SKM-1 (cell line): ENCODE measurements at regions not wholly inside any gene's neighbourhood (a gene's known extent, or its start where the extent isn't known, plus 50 kb on each side); places are given as distances from the start of the nearest gene placed in this dataset.
"Not testable (repeated sequence)": the region's sequence is repeated elsewhere in the genome, so short reads cannot be mapped to it uniquely, and the experiment has no call there.

Experiments used
- DNase-seq: peaks from one replicate; lab custom pipeline; 2025; ENCODE audit not compliant: unreplicated experiment; lab: John Stamatoyannopoulos, UW

DNA sequence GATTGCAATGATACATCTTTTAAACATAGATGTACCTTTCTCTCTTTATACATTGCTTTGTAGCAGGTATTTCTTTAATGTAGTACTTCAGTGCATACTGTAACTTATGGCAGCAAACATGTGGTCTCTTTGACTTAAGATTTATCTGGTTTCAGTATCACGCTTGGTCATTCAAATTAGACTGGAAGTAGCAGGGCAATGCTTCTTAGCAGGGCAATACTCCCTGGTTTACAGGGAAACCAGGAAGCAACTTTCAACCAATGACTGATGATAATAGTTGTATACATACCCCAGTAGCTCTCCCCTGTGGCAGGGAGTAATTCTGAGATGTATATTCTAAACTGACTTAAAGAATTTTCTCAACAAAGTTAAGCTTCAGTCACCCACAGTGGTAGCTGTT is 761.1 kb upstream of the CDH10 start:
- no peak for DNase-seq

DNA sequence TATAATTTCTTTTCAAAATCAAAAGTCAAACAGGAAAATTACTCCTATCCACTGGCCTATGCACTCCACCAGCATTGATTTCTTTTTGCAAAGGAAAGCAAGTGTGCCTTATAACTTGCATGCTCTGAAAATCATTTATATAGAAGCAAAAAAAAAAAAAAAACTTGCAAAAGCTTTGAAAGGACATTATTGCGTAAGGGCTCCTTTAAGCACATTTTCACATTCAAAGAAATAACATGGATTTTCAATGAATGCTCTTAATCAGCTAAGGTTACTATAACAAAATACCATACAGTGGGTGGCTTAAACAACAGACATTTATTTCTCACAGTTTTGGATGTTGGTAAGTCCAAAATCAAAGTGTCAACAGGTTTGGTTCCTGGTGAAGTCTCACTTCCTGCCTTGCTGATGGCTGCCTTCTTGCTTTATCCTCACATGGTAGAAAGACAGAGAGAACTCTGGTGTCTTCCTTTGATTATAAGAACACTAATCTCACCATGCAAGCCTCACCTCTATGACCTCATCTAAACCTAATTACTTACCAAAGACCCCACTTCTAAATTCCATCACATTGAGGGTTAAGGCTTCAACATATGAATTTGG is 755.2 kb upstream of the CDH10 start:
- DNase-seq = no peak

GRCh38 chr5:25393957-25394356 is 749.2 kb upstream of the CDH10 start:
- no peak for DNase-seq

- no peak for DNase-seq
Observed at GRCh38 chr5:25393256-25393655, 748.5 kb upstream of the CDH10 start.

DNA sequence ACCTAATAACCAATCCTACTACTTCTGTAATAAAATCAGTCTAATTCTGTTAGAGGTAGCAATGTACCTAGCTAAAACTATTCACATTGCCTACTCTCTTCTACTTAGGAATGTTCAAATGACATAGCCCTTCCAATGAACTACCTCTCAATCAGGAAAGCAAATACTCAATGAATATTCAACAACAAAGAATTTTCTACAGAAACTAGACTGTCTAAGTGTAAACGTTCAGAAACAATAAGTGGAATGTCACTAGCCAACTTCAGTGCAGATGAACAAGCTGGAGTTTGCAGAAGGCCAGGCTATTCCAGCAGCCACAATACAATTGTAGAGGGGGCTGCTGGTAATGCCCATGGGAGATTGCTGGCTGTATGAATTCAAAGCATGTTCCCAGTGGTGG is 743.2 kb upstream of the CDH10 start:
- DNase-seq = no peak

DNA sequence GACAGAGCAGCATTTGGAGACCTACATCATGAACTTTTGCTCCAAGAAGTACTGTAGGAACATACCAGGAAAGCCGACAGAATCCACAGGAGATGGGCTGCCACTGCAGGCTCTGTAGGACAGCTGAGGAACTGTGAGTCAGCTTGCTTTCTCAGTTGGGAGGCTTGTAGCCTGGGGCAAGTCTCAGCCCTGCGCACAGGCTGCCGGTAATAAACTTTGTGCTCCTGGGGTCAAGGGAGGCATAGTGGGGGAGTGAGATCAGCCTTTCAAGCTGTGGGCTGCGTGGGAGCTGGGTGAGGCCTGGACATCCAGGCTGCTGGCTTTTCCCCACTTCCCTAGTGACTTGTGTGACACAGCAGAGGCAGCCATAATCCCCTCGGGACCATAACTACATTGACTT is 718.0 kb upstream of the CDH10 start:
- no peak for DNase-seq

GRCh38 chr5:25358919-25359318 is 714.1 kb upstream of the CDH10 start:
- no peak for DNase-seq

- DNase-seq = no peak
Observed at GRCh38 chr5:25357605-25358004, 712.8 kb upstream of the CDH10 start.

DNA sequence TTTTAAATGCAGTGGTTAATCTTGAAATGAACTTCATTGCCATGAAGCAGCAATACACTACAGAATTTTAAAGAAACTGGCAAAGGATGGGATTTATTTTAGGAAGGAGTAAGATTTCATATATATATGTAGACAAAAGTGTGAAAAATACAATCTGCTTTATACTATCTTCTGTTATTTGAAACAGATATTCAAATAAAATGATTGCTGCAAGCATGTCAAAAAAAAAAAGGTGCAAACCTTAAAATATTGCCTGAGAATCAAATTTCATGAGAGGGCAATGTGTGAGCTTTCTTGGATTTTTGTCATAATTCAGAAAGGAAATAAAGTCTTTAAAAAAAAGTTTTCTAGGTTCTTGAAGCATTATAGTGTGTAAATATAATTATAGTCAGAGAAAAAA is 705.0 kb upstream of the CDH10 start:
- no peak for DNase-seq

GRCh38 chr5:25345240-25345771 is 700.5 kb upstream of the CDH10 start:
- DNase-seq = no peak

GRCh38 chr5:25339541-25339940 is 694.8 kb upstream of the CDH10 start:
- no peak for DNase-seq

DNA sequence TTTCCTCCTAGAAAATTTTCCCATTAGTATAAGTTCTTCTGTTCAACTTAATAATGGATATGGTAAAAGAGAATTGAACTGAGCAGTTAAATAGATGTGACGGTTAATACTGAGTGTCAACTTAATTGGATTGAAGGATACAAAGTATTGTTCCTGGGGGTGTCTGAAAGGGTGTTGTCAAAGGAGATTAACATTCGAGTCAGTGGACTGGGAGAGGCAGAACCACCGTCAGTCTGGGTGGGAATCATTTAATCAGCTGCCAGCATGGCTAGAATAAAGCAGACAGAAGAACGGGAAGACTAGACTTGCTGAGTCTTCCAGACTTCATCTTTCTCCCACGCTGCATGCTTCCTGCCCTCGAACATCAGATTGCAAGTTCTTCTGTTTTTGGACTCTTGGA is 689.6 kb upstream of the CDH10 start:
- DNase-seq = no peak

DNA sequence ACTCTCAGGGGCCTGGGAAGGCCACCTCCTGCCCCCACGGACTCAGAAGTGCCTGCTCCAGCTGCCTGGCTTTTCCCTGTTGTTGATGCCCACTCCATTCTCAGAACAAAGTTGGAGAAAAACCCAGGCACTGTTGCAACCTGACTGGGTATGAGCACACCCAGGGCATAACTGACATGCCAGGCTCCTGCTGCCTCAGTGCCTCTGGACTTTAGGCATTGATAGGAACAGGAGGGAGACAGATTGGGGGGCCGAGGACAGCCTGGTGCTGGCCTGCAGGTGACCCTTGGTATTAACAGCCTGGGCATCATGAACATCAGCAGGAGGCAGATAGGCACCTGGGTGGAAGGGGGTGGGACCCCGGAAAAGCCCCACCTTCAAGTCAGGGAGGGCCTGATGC is 685.9 kb upstream of the CDH10 start:
- DNase-seq = no peak

DNA sequence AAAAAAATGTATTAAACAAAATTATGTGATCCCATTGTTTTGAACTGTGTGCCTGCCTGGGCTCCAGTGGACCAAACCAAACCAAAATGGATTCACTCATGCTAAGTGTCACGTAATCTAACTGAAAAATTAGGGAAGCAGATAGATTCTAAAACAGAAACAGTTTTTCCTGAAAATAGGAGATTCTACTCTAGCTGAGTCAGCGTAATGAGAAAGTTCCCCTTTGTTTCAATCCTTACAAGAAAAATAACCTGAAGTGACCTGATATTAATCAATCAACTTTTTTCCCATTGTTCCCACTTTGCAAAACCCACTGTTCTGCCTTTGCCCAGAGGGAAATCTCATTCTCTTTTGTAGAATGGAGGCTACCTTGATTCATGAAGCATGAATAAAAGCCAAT is 682.4 kb upstream of the CDH10 start:
- no peak for DNase-seq

DNA sequence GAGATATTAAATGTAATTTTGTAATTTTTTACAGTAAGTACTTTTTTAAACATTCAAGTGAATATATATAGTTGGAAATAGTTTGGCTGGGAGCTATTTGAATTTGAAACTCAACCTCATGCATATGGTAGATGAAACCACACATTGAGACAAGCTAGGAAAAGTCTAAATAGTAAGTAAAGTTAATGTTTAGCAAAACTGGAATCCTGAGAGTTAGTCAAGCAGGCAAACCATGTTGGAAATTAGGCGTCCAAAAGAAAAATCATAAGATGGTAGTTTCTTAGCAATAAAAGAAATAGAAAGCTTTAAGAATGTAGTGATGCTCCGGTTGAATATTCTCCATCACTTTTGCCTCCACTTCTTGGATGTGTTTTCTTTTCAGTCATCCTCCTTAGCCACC is 657.1 kb upstream of the CDH10 start:
- DNase-seq = no peak

GRCh38 chr5:25295067-25295466 is 650.3 kb upstream of the CDH10 start:
- DNase-seq = no peak

GRCh38 chr5:25289766-25290165 is 645.0 kb upstream of the CDH10 start:
- not testable (repeated sequence) for DNase-seq

DNA sequence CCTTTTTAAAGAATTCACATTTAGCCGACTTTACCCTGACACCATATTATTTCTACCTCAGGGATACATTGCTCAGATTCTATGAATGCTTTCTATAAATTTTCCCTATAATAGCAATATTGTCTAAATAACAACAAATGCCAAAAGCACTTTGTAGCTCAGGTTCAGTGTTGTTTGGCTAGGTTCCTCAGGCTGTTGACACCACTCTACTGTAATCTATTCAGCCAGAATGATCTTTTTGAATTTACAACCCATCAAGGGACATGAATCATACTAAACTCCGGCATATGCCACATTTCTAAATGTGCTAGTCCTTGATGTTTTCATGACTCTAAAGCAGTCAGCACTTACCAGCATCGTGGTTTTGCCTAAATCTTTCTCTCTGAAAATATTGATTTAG is 641.5 kb upstream of the CDH10 start:
- DNase-seq = no peak

DNA sequence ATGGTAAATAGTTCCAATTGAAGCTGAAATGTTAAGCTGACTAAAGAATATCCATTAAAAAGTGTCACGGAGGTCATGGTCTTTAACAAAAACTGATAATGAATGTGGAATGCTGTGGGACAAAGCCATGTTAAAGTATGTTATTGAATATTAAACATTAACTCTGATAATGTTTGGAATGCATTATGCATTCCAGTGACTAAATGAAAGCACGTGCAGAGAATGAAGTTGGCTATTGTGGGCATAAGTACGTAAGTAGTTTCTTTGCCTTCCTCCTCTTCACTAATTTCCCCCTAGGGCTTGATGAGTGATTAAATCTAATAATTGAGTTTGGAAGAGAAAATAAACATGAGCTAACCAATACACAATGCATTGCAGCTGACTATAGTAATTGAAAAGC is 640.4 kb upstream of the CDH10 start:
- no peak for DNase-seq

DNA sequence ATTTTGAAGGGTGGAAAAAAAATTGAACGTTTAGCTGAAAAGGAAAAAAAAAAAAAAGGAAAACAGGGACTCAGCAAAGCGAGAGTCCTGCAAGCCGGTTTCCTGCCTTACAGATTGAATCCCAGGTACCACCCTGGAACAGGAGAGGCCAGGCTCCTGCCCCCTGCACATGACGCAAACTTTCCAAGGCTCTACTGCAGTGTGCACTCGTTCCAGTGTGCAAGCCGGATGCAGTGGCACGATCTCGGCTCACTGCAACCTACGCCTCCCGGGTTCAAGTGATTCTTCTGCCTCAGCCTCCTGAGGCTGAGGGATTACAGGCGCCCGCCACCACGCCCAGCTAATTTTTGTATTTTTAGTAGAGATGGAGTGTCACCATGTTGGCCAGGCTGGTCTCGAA is 618.7 kb upstream of the CDH10 start:
- DNase-seq = not testable (repeated sequence)

DNA sequence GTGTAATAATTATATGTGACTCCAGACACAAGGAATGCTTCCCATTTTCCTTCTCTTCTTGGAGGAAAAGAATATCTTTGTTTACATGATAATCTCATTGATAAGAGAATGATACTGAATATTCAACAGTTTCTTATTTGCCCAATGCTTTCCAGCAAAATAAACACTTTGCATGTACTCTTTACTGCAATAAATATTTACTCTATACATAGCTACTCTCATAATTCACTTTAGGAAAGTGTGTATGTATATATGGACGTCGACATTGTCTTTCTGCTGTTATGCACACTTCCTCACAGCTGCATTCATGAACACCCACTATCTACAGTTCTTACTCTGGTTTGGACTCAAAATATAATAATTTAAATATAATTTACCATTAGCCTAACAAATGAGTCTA is 617.4 kb upstream of the CDH10 start:
- DNase-seq = no peak

- DNase-seq = no peak
Observed at GRCh38 chr5:25255128-25255527, 610.4 kb upstream of the CDH10 start.

DNA sequence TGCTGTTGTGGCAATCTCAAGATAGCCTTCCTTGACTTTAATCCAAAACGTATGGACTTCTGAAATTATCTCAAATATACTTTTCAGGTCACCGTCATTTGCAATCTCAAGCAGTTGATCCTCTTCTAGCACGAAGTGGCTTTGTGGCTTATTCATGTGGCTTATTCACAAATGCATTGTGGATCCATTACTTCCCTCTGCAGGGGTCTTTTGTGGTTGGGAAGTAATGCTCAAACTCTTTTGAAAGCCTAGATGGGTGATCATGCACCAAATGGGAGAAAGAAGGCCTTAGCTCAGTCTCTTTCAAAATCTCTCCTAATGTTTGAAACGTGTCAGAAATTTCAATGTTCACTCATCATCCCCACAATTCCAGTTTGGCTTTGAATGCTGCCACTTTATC is 597.2 kb upstream of the CDH10 start:
- DNase-seq = no peak
